ENCODE measurements at regions not wholly inside any gene's neighbourhood (a gene's known extent, or its start where the extent isn't known, plus 50 kb on each side); places are given as distances from the start of the nearest gene placed in this dataset.

- CTCF ChIA-PET (ENCODE audit: low intra/inter-chr PET ratio, low total read pairs), result no interaction called here
- DNase-seq (ENCODE audit: low spot score) (no peak), FAIRE-seq (no peak), ATAC-seq (no peak)
- H3K4me1 ChIP-seq (ENCODE audit: insufficient read depth, low read length), result peaks cover 48% of the 10 kb centered on the region
- no peak overlapping the region for H3K27ac ChIP-seq (ENCODE audit: extremely low read length, insufficient read depth, low read length)
- H2AFZ ChIP-seq (ENCODE audit: low read length), result no peak overlapping the region
- H3K9ac ChIP-seq (ENCODE audit: insufficient read depth, low read depth, low read length), result no peak overlapping the region
- in situ Hi-C loops (cut with HindIII; ENCODE audit: extremely low pct_ligation_motif_present, low pct_unique_long_range_greater_than_20kb) (no loop called here), intact Hi-C loops (cut with micrococcal nuclease; ENCODE audit: unreplicated experiment) (no loop called here)
- BruUV-seq (replicated peaks), result no TSS peak
- H3K79me2 ChIP-seq (ENCODE audit: insufficient read depth, low read length), result no peaks in the 10 kb centered on the region
- H4K20me1 ChIP-seq (ENCODE audit: insufficient read depth, low read length), result no peaks in the 10 kb centered on the region
- POLR2A ChIA-PET, result no interaction called here
- no peaks in the 10 kb centered on the region for H3K27me3 ChIP-seq (ENCODE audit: control insufficient read depth in 1 of 2, insufficient read depth in 2 of 2, low read length in 2 of 2)
- TF ChIP-seq FOSL1 (CRISPR knock-in tag; IDR thresholded peaks at IDR 0.05; ENCODE audit: borderline replicate concordance) (no peak), KDM2A (CRISPR knock-in tag; IDR thresholded peaks at IDR 0.05; ENCODE audit: borderline replicate concordance, low read depth) (no peak), ZNF382 (CRISPR knock-in tag; IDR thresholded peaks at IDR 0.05; ENCODE audit: borderline replicate concordance) (no peak), ZNF432 (CRISPR knock-in tag; IDR thresholded peaks at IDR 0.05; ENCODE audit: borderline replicate concordance) (no peak), ZNF263 (CRISPR knock-in tag; IDR thresholded peaks at IDR 0.05) (no peak), KAT7 (CRISPR knock-in tag; IDR thresholded peaks at IDR 0.05; ENCODE audit: borderline replicate concordance) (no peak), TBP (CRISPR knock-in tag; IDR thresholded peaks at IDR 0.05) (no peak), ZFP36L1 (CRISPR knock-in tag; IDR thresholded peaks at IDR 0.05) (no peak), ZNF557 (CRISPR knock-in tag; IDR thresholded peaks at IDR 0.05) (no peak), NCOA1 (CRISPR knock-in tag; IDR thresholded peaks at IDR 0.05) (no peak), ZNF660 (CRISPR knock-in tag; IDR thresholded peaks at IDR 0.05; ENCODE audit: borderline replicate concordance, low read depth) (no peak), ZC3H13 (CRISPR knock-in tag; IDR thresholded peaks at IDR 0.05) (no peak), ZFYVE20 (CRISPR knock-in tag; IDR thresholded peaks at IDR 0.05; ENCODE audit: borderline replicate concordance, low read depth) (no peak), ARID2 (CRISPR knock-in tag; IDR thresholded peaks at IDR 0.05; ENCODE audit: borderline replicate concordance) (no peak), ETV5 (CRISPR knock-in tag; IDR thresholded peaks at IDR 0.05; ENCODE audit: borderline replicate concordance) (no peak), ZNF790 (CRISPR knock-in tag; IDR thresholded peaks at IDR 0.05; ENCODE audit: borderline replicate concordance) (no peak), ZNF281 (CRISPR knock-in tag; IDR thresholded peaks at IDR 0.05; ENCODE audit: borderline replicate concordance) (no peak), SP4 (CRISPR knock-in tag; IDR thresholded peaks at IDR 0.05) (no peak)
- TF ChIP-seq, protein P1, sequence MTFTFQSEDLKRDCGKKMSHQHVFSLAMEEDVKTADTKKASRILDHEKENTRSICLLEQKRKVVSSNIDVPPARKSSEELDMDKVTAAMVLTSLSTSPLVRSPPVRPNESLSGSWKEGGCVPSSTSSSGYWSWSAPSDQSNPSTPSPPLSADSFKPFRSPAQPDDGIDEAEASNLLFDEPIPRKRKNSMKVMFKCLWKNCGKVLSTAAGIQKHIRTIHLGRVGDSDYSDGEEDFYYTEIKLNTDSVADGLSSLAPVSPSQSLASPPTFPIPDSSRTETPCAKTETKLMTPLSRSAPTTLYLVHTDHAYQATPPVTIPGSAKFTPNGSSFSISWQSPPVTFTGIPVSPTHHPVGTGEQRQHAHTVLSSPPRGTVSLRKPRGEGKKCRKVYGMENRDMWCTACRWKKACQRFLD (CRISPR knock-in tag; IDR thresholded peaks at IDR 0.05; ENCODE audit: borderline replicate concordance), result no peak
- WGBS (ENCODE audit: low lambda C conversion rate), result 31% methylated on average over 1 of the region's 1 CpG
- H3K36me3 ChIP-seq (replicated peaks in 1 of 2; ENCODE audit: control insufficient read depth in 1 of 2, insufficient read depth in 2 of 2, low read length in 2 of 2), result no peaks in the 10 kb centered on the region
- no peak overlapping the region for H3K4me3 ChIP-seq (replicated peaks in 1 of 3; ENCODE audit: insufficient read depth in 1 of 3, low read depth in 2 of 3, low read length in 3 of 3)
- H3K4me2 ChIP-seq (ENCODE audit: low read depth, low read length), result no peak overlapping the region
- H3K9me3 ChIP-seq (ENCODE audit: low read length), result no peaks in the 10 kb centered on the region
Measured at GRCh38 chr6:27056615-27057014, 190.9 kb upstream of the PRSS16 start.

All from HepG2 (cell line).